ENCODE measurements at regions not wholly inside any gene's neighbourhood (a gene's known extent, or its start where the extent isn't known, plus 50 kb on each side); places are given as distances from the start of the nearest gene placed in this dataset.

- H3K4me1 ChIP-seq: no peaks in the 10 kb centered on the region
- FAIRE-seq: no peak
- intact Hi-C loops (cut with DNase I): no loop called here
- 78 to 85% methylated on average over 3 of the region's 3 CpGs for WGBS, 2 donors
- H3K9me3 ChIP-seq: no peaks in the 10 kb centered on the region
- H3K27me3 ChIP-seq: no peaks in the 10 kb centered on the region
- no peak overlapping the region for H3K4me3 ChIP-seq
- no peak for TF ChIP-seq CTCF (IDR thresholded peaks at IDR 0.05)
- H3K36me3 ChIP-seq: no peaks in the 10 kb centered on the region
- no peak overlapping the region for H3K27ac ChIP-seq
- ATAC-seq: no peak
- no peak for DNase-seq
Observed at GRCh38 chr13:80590551-80590950, 249.6 kb upstream of the SPRY2 start.

- no peak for TF ChIP-seq CTCF (IDR thresholded peaks at IDR 0.05)
- DNase-seq (no peak), ATAC-seq (no peak), FAIRE-seq (no peak)
- Histone ChIP-seq H3K27ac (no peak overlapping the region), H3K9me3 (no peaks in the 10 kb centered on the region), H3K36me3 (no peaks in the 10 kb centered on the region), H3K27me3 (no peaks in the 10 kb centered on the region), H3K4me1 (no peaks in the 10 kb centered on the region), H3K4me3 (no peak overlapping the region)
- 31 to 36% methylated on average over 2 of the region's 2 CpGs for WGBS, 2 donors
- intact Hi-C loops (cut with DNase I): no loop called here
Observed at GRCh38 chr13:80586356-80586755, 245.4 kb upstream of the SPRY2 start.

- FAIRE-seq (no peak), DNase-seq (no peak), ATAC-seq (no peak)
- no peak for TF ChIP-seq CTCF (IDR thresholded peaks at IDR 0.05)
- Histone ChIP-seq H3K4me3 (no peak overlapping the region), H3K4me1 (no peaks in the 10 kb centered on the region), H3K27me3 (no peaks in the 10 kb centered on the region), H3K27ac (no peak overlapping the region), H3K36me3 (no peaks in the 10 kb centered on the region), H3K9me3 (no peaks in the 10 kb centered on the region)
- intact Hi-C loops (cut with DNase I): no loop called here
- WGBS, 2 donors: 64 to 66% methylated on average over 1 of the region's 1 CpG
Observed at GRCh38 chr13:80585531-80585930, 244.6 kb upstream of the SPRY2 start.

- intact Hi-C loops (cut with DNase I): no loop called here
- no peak for TF ChIP-seq CTCF (IDR thresholded peaks at IDR 0.05)
- DNase-seq (no peak), FAIRE-seq (no peak), ATAC-seq (no peak)
- no peaks in the 10 kb centered on the region for H3K4me1 ChIP-seq
- no peaks in the 10 kb centered on the region for H3K36me3 ChIP-seq
- H3K9me3 ChIP-seq: no peaks in the 10 kb centered on the region
- no peak overlapping the region for H3K4me3 ChIP-seq
- no peak overlapping the region for H3K27ac ChIP-seq
- no peaks in the 10 kb centered on the region for H3K27me3 ChIP-seq
- WGBS, 2 donors: 65 to 78% methylated on average over 1 of the region's 1 CpG
Observed at GRCh38 chr13:80584785-80585184, 243.9 kb upstream of the SPRY2 start.

GRCh38 chr13:80584306-80584705, 243.4 kb upstream of the SPRY2 start:
- no peak for ATAC-seq
- Histone ChIP-seq H3K27ac (no peak overlapping the region), H3K4me1 (no peaks in the 10 kb centered on the region), H3K4me3 (no peak overlapping the region), H3K9me3 (no peaks in the 10 kb centered on the region), H3K36me3 (no peaks in the 10 kb centered on the region), H3K27me3 (no peaks in the 10 kb centered on the region)
- no peak for DNase-seq
- intact Hi-C loops (cut with DNase I): no loop called here
- FAIRE-seq: no peak
- TF ChIP-seq CTCF (IDR thresholded peaks at IDR 0.05): no peak

Data from pancreas (tissue), 10 donors.